ENCODE measurements at regions not wholly inside any gene's neighbourhood (a gene's known extent, or its start where the extent isn't known, plus 50 kb on each side); places are given as distances from the start of the nearest gene placed in this dataset.

DNA sequence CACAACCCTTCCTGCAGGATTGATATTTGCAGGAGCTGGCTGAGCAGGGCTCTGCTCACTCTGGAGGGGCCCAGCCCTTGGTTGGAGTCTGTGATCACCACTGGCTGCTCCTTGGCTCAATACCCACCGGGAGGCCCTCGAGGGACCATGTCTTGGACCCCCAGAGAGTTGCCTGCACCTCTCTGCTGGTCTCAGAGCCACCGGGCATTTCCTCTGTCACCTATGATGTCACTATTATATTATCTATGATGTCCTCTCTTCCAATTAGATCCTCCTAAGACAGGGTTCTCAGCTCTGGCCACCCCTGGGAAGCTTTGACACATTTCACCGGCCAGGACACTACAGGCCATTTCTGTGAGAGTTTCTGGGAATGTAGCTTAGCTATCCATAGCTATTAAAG lies 113.1 kb downstream of the PDCL3 start:
- TF ChIP-seq, protein P1, sequence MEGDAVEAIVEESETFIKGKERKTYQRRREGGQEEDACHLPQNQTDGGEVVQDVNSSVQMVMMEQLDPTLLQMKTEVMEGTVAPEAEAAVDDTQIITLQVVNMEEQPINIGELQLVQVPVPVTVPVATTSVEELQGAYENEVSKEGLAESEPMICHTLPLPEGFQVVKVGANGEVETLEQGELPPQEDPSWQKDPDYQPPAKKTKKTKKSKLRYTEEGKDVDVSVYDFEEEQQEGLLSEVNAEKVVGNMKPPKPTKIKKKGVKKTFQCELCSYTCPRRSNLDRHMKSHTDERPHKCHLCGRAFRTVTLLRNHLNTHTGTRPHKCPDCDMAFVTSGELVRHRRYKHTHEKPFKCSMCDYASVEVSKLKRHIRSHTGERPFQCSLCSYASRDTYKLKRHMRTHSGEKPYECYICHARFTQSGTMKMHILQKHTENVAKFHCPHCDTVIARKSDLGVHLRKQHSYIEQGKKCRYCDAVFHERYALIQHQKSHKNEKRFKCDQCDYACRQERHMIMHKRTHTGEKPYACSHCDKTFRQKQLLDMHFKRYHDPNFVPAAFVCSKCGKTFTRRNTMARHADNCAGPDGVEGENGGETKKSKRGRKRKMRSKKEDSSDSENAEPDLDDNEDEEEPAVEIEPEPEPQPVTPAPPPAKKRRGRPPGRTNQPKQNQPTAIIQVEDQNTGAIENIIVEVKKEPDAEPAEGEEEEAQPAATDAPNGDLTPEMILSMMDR (IDR thresholded peaks at IDR 0.05; ENCODE audit: insufficient read depth, low read length, poor library complexity, severe bottlenecking), result no peak
- Histone ChIP-seq H3K4me3 (ENCODE audit: low read depth, low read length) (no peak overlapping the region), H3K36me3 (ENCODE audit: control insufficient read depth, insufficient read depth, low read length) (no peaks in the 10 kb centered on the region), H3K27me3 (ENCODE audit: control insufficient read depth, insufficient read depth, low read length) (no peaks in the 10 kb centered on the region)
- DNase-seq (ENCODE audit: low read depth), result no peak

DNA sequence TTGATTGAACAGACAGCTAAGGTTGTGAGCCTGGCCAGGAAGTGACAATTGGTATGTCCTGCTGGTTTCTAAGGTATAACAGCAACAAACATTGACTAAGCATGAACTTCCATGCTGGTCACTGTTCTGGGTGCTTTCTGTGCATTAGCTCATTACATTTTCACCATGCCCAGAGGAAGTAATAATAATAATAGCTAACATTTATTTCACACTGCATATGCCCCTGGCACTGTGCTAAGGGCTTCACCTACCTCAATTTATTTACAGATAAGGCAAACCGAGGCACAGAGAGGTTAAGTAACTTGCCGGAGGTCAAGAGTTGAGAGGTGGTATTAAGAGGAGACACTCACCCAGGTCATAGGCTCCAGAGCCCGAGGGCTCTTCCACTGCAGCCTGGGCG lies 113.6 kb downstream of the PDCL3 start:
- no peak for DNase-seq (ENCODE audit: low read depth)
- Histone ChIP-seq H3K4me3 (ENCODE audit: low read depth, low read length) (no peak overlapping the region), H3K27me3 (ENCODE audit: control insufficient read depth, insufficient read depth, low read length) (no peaks in the 10 kb centered on the region), H3K36me3 (ENCODE audit: control insufficient read depth, insufficient read depth, low read length) (no peaks in the 10 kb centered on the region)
- TF ChIP-seq, protein P1 (IDR thresholded peaks at IDR 0.05; ENCODE audit: insufficient read depth, low read length, poor library complexity, severe bottlenecking), result no peak

DNA sequence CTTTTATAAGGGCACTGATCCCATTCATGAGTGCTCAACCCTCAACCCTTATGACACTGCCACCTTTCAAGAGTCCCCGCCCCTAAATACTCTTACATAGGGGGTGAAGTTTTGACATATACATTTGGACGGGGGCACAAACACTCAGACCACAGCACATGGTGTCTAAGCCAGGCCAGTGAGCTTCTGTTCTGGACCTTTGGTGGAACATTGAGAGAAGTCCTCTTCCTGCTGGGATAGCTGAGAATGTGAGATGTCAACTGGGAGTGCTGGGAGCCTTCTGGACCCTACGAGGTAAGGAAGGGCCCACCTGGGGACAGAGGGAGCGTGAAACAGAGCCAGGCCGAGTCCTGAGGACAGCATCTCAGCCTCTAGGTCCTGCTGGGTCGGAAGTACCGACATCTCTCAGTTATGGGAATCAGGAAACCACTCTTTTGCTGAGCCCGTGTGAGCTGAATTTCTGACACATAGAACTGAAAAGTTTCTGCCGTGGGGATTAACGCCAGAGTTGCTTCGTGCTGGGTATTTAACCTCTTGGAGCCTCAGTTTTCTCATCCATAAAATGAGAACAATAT lies 114.9 kb downstream of the PDCL3 start:
- no peaks in the 10 kb centered on the region for H3K27me3 ChIP-seq (ENCODE audit: control insufficient read depth, insufficient read depth, low read length)
- TF ChIP-seq, protein P1 (IDR thresholded peaks at IDR 0.05; ENCODE audit: insufficient read depth, low read length, poor library complexity, severe bottlenecking), result no peak
- H3K36me3 ChIP-seq (ENCODE audit: control insufficient read depth, insufficient read depth, low read length), result no peaks in the 10 kb centered on the region
- no peak overlapping the region for H3K4me3 ChIP-seq (ENCODE audit: low read depth, low read length)
- no peak for DNase-seq (ENCODE audit: low read depth)

DNA sequence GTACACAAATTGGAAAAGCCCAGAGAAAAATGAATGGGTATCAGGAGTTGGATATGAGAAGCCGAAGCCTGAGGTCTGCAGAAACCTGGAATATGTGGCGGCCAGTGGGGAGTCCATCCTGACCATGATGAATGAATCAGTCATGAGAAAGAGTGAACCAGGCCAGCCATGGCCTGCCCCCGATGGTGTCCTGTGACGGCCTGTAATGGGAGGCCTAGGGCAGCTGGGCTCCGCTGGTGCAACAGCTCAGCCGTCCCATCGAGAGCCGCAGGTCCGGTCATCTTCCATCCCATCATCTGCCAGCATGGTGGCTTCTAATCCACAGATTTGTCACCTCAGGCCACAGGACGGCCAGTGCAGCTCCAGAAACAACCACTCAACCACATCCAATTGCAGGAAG lies 116.4 kb downstream of the PDCL3 start:
- Histone ChIP-seq H3K36me3 (ENCODE audit: control insufficient read depth, insufficient read depth, low read length) (no peaks in the 10 kb centered on the region), H3K27me3 (ENCODE audit: control insufficient read depth, insufficient read depth, low read length) (no peaks in the 10 kb centered on the region), H3K4me3 (ENCODE audit: low read depth, low read length) (no peak overlapping the region)
- no peak for DNase-seq (ENCODE audit: low read depth)
- TF ChIP-seq, protein P1 (IDR thresholded peaks at IDR 0.05; ENCODE audit: insufficient read depth, low read length, poor library complexity, severe bottlenecking), result no peak

DNA sequence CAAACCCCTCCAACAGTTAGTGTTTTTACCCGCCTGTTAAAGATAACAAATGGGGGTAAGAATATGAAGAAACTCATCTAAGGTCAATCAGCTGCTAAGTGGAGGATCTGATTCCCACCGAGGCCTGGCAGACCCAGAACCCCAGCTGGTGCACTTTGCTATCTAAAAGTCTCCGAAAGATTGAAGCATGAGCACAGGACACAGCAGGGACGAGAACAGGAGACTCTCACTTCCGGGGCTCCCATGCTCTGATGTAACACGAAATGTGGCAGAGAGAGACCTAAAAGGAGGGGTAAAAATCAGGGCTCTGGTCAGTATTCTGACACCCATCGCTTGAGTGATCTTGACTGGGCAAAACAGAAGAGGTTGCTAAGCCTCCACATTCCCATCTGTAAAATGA lies 119.7 kb downstream of the PDCL3 start:
- no peaks in the 10 kb centered on the region for H3K36me3 ChIP-seq (ENCODE audit: control insufficient read depth, insufficient read depth, low read length)
- no peaks in the 10 kb centered on the region for H3K27me3 ChIP-seq (ENCODE audit: control insufficient read depth, insufficient read depth, low read length)
- DNase-seq (ENCODE audit: low read depth), result no peak
- TF ChIP-seq, protein P1 (IDR thresholded peaks at IDR 0.05; ENCODE audit: insufficient read depth, low read length, poor library complexity, severe bottlenecking), result no peak
- H3K4me3 ChIP-seq (ENCODE audit: low read depth, low read length), result no peak overlapping the region

DNA sequence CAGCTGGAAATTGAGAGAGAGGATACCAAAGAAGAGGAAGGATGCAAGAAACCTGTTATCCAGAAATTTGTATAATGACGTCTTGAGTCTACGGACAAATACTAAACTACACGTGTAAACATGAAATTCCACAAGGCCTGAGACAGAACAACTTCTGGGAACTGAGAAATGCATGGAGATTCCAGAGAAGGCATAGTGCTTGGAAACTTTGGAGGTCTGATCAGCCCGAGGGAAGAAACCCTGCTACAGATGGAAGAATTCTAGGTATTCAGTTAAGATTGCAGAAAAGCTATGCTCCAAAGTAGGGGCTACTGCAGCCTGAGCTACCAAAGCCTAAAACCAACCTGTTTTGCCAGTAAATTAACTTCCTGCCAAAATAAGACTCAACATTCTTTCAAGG lies 120.4 kb downstream of the PDCL3 start:
- H3K27me3 ChIP-seq (ENCODE audit: control insufficient read depth, insufficient read depth, low read length), result no peaks in the 10 kb centered on the region
- no peak for DNase-seq (ENCODE audit: low read depth)
- H3K4me3 ChIP-seq (ENCODE audit: low read depth, low read length), result no peak overlapping the region
- H3K36me3 ChIP-seq (ENCODE audit: control insufficient read depth, insufficient read depth, low read length), result no peaks in the 10 kb centered on the region
- TF ChIP-seq, protein P1 (IDR thresholded peaks at IDR 0.05; ENCODE audit: insufficient read depth, low read length, poor library complexity, severe bottlenecking), result no peak
